ENCODE measurements at regions not wholly inside any gene's neighbourhood (a gene's known extent, or its start where the extent isn't known, plus 50 kb on each side); places are given as distances from the start of the nearest gene placed in this dataset.

DNA sequence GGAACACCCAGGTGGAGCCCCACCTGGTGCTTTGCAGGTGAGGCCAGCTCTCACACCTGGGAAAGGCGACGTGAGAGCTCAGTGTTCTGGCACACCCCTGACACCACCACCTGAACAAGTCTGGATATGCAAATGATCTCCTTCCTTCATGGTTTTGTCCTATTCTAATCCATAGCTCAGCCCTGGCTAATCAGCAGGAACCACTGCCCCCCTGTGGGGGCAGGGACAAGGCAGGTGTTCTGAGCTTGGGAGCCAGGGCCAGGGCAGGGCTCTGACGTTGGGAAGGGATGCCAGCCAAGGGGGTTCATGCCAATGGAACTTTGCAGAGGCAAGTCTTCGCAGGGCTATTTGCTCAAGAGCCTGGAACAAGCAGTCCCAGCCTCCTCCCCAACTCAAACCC, 144.2 kb downstream of the TRIM29 start:
- H3K27me3 Mint-ChIP-seq (ENCODE audit: low read depth), result peaks cover 41% of the 10 kb centered on the region
- no peak for DNase-seq (ENCODE audit: low spot score)
- no peaks in the 10 kb centered on the region for H3K36me3 Mint-ChIP-seq (ENCODE audit: low read depth)
- TF ChIP-seq, protein P1, sequence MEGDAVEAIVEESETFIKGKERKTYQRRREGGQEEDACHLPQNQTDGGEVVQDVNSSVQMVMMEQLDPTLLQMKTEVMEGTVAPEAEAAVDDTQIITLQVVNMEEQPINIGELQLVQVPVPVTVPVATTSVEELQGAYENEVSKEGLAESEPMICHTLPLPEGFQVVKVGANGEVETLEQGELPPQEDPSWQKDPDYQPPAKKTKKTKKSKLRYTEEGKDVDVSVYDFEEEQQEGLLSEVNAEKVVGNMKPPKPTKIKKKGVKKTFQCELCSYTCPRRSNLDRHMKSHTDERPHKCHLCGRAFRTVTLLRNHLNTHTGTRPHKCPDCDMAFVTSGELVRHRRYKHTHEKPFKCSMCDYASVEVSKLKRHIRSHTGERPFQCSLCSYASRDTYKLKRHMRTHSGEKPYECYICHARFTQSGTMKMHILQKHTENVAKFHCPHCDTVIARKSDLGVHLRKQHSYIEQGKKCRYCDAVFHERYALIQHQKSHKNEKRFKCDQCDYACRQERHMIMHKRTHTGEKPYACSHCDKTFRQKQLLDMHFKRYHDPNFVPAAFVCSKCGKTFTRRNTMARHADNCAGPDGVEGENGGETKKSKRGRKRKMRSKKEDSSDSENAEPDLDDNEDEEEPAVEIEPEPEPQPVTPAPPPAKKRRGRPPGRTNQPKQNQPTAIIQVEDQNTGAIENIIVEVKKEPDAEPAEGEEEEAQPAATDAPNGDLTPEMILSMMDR (IDR thresholded peaks at IDR 0.05), result no peak
- H3K9me3 Mint-ChIP-seq (ENCODE audit: low read depth), result no peaks in the 10 kb centered on the region
- no peak overlapping the region for H3K4me3 Mint-ChIP-seq (ENCODE audit: unreplicated experiment)
- H3K27ac Mint-ChIP-seq (ENCODE audit: unreplicated experiment), result no peak overlapping the region
- H3K4me1 Mint-ChIP-seq (ENCODE audit: low read depth), result no peaks in the 10 kb centered on the region

DNA sequence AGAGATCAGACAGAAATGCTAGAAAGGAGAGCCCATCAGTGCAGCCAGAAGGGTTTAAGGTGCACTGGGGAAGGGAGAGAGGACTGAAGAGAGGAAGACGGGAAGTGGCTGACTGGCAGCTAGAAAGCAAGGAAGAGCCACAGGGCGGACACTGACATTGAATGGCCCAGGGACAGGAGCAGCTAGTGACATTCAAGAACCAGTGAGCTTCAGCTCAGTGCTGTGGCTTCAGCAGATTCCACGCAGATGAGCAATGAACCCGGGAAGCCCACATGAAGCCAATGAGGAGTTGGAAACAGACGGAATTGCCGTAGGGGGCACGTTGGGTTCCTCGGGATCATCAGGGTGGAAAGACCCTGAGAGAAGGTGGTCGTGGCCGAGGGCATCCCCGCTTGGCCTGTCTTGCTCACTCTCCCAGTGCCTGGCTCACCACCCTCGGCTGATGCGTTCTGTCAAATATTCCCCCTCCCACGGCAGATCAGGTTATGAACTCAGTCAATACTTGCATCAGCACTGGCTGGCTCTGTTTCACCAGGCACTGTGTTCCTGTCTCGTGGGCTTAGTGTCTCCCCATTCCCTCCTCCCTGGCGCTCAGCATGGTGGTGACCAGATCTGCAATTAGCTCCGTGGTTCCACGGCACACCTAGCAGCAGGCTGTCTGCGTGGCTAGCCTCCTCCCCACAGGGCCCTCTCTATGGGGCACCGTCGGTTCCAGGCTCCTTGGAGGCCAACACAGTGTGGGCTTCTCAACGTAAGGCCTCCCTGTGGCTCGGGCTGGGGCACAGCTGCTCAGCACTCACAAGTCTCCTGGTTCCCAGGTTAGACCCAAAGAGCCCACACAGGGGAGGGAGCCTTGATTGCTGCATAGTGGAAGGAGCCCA, 145.5 kb downstream of the TRIM29 start:
- no peaks in the 10 kb centered on the region for H3K9me3 Mint-ChIP-seq (ENCODE audit: low read depth)
- DNase-seq (ENCODE audit: low spot score), result no peak
- H3K4me3 Mint-ChIP-seq (ENCODE audit: unreplicated experiment), result no peak overlapping the region
- peaks cover 49% of the 10 kb centered on the region for H3K27me3 Mint-ChIP-seq (ENCODE audit: low read depth)
- TF ChIP-seq, protein P1 (IDR thresholded peaks at IDR 0.05), result no peak
- H3K27ac Mint-ChIP-seq (ENCODE audit: unreplicated experiment), result no peak overlapping the region
- no peaks in the 10 kb centered on the region for H3K36me3 Mint-ChIP-seq (ENCODE audit: low read depth)
- H3K4me1 Mint-ChIP-seq (ENCODE audit: low read depth), result no peaks in the 10 kb centered on the region

DNA sequence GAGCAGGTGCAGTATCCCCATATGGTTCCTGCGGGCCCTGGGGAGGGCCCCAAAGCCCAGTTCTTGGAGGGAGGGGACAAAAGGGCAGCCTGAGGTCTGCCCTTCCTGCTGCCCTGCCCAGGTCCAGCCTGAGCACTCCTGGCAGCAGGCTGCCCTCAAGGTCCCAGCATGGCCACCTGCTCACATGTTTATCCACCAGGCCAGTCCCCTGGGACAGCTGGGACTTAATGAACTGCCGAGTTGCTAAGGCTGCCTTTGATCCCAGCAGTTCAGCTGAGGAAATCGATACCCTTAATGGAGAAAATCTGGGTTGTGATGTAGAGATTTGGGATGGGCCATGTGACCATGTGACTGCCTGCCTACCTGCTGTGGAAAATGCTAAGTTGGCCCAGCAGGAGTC, 146.2 kb downstream of the TRIM29 start:
- H3K4me3 Mint-ChIP-seq (ENCODE audit: unreplicated experiment), result no peak overlapping the region
- H3K4me1 Mint-ChIP-seq (ENCODE audit: low read depth), result no peaks in the 10 kb centered on the region
- H3K27me3 Mint-ChIP-seq (ENCODE audit: low read depth), result peaks cover 54% of the 10 kb centered on the region
- H3K27ac Mint-ChIP-seq (ENCODE audit: unreplicated experiment), result no peak overlapping the region
- no peaks in the 10 kb centered on the region for H3K9me3 Mint-ChIP-seq (ENCODE audit: low read depth)
- DNase-seq (ENCODE audit: low spot score), result no peak
- H3K36me3 Mint-ChIP-seq (ENCODE audit: low read depth), result no peaks in the 10 kb centered on the region
- TF ChIP-seq, protein P1 (IDR thresholded peaks at IDR 0.05), result no peak

DNA sequence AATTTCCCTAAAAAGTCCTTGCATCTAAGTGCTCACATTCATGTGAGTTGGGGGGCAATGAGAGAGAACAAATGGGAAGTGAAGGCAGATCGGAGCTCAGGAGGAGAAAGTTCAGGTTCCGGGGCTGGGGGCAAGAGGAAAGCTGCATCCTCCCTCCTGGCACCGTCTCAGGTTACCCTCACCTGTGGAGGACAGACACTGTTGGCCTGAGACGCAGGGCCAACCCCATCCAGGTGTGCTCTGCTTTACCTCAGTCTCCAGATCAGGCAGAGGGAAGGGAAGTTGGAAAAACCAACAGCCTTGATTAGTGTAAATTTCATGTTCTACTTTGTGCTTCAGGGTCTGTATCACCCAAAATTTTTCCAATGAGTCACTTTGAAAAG, 146.9 kb downstream of the TRIM29 start:
- Mint-ChIP-seq H3K27me3 (ENCODE audit: low read depth) (peaks cover 57% of the 10 kb centered on the region), H3K9me3 (ENCODE audit: low read depth) (no peaks in the 10 kb centered on the region), H3K27ac (ENCODE audit: unreplicated experiment) (no peak overlapping the region), H3K36me3 (ENCODE audit: low read depth) (no peaks in the 10 kb centered on the region), H3K4me3 (ENCODE audit: unreplicated experiment) (no peak overlapping the region), H3K4me1 (ENCODE audit: low read depth) (no peaks in the 10 kb centered on the region)
- TF ChIP-seq, protein P1 (IDR thresholded peaks at IDR 0.05), result no peak
- no peak for DNase-seq (ENCODE audit: low spot score)

DNA sequence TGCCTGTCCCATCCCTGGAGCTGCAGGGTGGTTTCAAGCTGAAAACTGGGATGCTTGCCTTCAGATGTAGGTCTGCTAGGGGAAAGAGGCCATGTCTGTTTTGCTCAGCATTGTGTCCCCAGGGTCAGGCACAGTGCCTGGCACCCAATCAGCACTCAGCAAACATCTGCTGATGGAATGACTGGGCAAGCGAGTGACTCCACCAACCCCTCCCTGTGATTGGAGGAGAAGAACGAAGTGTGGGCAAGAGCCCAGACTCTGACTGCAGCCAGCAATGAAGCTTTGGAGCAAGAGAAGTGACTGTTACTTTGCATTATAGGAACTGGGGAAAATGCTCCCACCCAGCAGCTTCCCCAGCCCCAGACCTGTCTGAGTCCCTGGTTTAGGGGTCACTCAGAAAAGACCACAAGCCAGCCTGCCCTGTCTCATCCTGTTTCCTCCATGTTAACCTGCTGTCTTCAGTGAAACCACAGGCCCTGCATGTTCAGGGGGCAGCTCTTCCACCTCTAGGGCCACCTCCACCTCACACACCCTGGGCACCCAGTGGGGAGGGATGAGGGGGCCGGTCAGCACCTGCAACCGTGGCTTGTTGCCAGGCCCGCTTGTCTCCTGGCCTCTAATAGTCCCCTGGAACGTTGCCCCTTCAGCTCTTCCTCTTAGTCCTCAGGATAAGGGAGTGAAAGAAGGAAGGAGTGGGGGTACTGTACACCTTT, 147.4 kb downstream of the TRIM29 start:
- Mint-ChIP-seq H3K27ac (ENCODE audit: unreplicated experiment) (no peak overlapping the region), H3K36me3 (ENCODE audit: low read depth) (no peaks in the 10 kb centered on the region), H3K4me1 (ENCODE audit: low read depth) (no peaks in the 10 kb centered on the region), H3K9me3 (ENCODE audit: low read depth) (no peaks in the 10 kb centered on the region), H3K27me3 (ENCODE audit: low read depth) (peaks cover 57% of the 10 kb centered on the region), H3K4me3 (ENCODE audit: unreplicated experiment) (no peak overlapping the region)
- TF ChIP-seq, protein P1 (IDR thresholded peaks at IDR 0.05), result no peak
- peak; percentile 59 for DNase-seq (ENCODE audit: low spot score)

All from chondrocyte (in vitro differentiated cells).